A549 (cell line): ENCODE measurements at regions not wholly inside any gene's neighbourhood (a gene's known extent, or its start where the extent isn't known, plus 50 kb on each side); places are given as distances from the start of the nearest gene placed in this dataset.

Source experiments
- CTCF ChIP-seq: fragments of >200 bp; sonication (Bioruptor Twin); formaldehyde crosslinking; IDR thresholded peaks from 3 replicates; pipeline ENCODE4 v1.5.1; 2016
- EP300 ChIP-seq, 2 experiments: fragments of >200 bp; sonication (Bioruptor Twin); formaldehyde crosslinking; IDR thresholded peaks; 2 replicates in 1 of 2; 3 replicates in 1 of 2; pipeline ENCODE4 v1.6.1; 2016 to 2017
- FOSL2 ChIP-seq, 2 experiments: fragments of 450-650 bp in 1 of 2; fragments of >200 bp in 1 of 2; sonication (Bioruptor Twin) in 1 of 2; formaldehyde crosslinking; IDR thresholded peaks; 2 replicates each; pipeline versions ENCODE4 v1.5.0 to v1.6.1; 2016 to 2020; ENCODE audit warnings: mild to moderate bottlenecking in 1 of 2, moderate library complexity in 1 of 2
- NFE2L2 ChIP-seq: fragments of 150-350 bp; conservative IDR thresholded peaks from 2 replicates; pipeline ENCODE4 v1.6.1; 2014; ENCODE audit warnings: low read length
- ZNF302 ChIP-seq: fragments of 250-450 bp; sonication (Bioruptor Pico); IDR thresholded peaks from 2 replicates; pipeline ENCODE4 v1.9.0; 2021; ENCODE audit warnings: inconsistent platforms, mild to moderate bottlenecking, moderate library complexity

DNA sequence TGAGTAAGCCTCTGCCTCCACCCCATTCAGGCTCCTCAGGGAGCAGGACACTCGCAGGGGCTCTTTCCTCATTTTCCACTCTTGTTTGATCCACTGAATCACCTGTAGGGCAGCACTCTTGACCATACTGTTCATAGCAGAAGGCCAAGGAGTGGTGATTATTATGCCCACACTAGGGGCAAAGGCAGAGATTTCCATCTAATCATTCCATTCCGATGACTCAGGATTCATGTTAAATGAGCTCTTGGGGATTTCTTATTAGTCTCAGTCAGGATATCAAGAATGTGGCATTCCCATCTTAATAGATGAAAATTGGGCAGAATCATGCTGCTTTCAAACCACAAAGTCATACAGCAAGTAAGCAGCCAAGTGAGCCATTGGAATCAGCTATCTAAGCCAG lies 101.9 kb upstream of the MOCS1 start:
- TF ChIP-seq EP300 (IDR thresholded peaks at IDR 0.05): no peak
- no peak for TF ChIP-seq CTCF
- TF ChIP-seq NFE2L2: no peak
- TF ChIP-seq FOSL2 (IDR thresholded peaks at IDR 0.05): no peak
- no peak for TF ChIP-seq FOSL2 (CRISPR knock-in tag; IDR thresholded peaks at IDR 0.05)
- TF ChIP-seq ZNF302 (CRISPR knock-in tag): no peak
